ENCODE measurements at regions not wholly inside any gene's neighbourhood (a gene's known extent, or its start where the extent isn't known, plus 50 kb on each side); places are given as distances from the start of the nearest gene placed in this dataset.

DNA sequence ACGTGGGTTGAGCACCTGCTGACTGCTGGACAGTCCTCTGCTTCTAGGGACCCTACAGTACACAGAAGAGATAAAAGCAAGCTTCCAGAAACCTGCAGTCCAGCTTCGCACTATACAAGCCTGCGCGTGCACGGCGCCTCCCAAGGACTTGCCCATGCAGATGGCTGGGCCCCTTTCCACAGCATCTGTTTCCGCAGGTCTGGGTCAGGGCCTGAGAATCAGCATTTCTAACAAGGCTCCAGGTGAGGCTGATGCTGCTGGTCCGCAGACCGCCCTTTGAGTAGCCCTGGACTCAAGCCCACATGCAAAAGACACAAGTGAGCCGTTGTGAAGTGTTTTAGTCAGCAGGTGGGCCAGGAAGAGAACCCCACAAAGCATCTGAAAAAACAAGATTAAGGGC, 133.1 kb downstream of the HSD17B3 start:
- TF ChIP-seq, protein P1, sequence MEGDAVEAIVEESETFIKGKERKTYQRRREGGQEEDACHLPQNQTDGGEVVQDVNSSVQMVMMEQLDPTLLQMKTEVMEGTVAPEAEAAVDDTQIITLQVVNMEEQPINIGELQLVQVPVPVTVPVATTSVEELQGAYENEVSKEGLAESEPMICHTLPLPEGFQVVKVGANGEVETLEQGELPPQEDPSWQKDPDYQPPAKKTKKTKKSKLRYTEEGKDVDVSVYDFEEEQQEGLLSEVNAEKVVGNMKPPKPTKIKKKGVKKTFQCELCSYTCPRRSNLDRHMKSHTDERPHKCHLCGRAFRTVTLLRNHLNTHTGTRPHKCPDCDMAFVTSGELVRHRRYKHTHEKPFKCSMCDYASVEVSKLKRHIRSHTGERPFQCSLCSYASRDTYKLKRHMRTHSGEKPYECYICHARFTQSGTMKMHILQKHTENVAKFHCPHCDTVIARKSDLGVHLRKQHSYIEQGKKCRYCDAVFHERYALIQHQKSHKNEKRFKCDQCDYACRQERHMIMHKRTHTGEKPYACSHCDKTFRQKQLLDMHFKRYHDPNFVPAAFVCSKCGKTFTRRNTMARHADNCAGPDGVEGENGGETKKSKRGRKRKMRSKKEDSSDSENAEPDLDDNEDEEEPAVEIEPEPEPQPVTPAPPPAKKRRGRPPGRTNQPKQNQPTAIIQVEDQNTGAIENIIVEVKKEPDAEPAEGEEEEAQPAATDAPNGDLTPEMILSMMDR (IDR thresholded peaks at IDR 0.05): no peak
- DNase-seq: no peak
- no peaks in the 10 kb centered on the region for H3K9me3 Mint-ChIP-seq
- H3K36me3 Mint-ChIP-seq (ENCODE audit: low read depth): no peaks in the 10 kb centered on the region
- peaks cover 36% of the 10 kb centered on the region for H3K27me3 Mint-ChIP-seq (ENCODE audit: insufficient read depth)
- H3K27ac Mint-ChIP-seq: no peak overlapping the region
- H3K4me3 Mint-ChIP-seq: no peak overlapping the region
- H3K4me1 Mint-ChIP-seq (ENCODE audit: low read depth): no peaks in the 10 kb centered on the region

DNA sequence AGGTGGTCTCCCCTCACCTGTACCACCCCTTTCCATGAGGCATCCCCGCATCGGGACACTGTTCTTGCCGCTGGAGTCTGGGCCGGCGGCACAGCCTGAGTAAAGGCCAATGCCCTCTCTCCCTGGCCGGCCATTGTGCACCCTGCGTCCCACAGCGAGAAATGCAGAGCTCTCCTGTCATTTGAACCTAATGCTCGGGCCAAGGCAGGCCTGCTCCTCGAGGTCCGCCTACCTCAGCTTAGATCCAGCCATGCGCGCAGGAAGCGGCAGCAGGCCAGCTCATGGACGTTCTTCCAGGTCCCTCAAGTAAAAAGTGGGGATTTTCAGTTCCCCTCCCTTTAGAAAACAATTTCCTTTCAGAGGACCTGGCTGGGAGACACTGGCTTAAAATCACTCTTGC, 135.0 kb downstream of the HSD17B3 start:
- Mint-ChIP-seq H3K4me3 (no peak overlapping the region), H3K9me3 (peaks cover 3% of the 10 kb centered on the region; the same call in 1 of the 2 replicates), H3K27ac (no peak overlapping the region)

DNA sequence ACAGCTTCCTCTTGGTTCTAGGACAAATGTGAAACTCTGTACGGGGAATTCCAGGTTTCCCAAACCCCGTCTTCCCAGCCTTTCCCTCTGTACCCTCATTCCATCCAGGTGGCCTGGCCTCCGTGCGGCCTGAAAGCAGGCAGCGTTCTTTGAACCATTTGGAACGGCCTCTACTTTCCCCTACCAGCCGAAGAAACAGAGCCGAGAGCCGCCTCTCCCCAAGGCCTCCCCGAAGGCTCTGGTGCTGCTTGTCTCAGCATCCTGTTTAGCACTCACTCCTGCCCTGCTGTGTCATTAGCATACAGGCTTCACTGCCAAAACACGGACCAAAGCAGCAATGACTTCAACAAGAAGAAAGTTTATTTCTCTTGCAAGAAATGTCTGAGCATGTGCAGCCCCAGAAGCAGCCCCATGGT, 137.7 kb downstream of the HSD17B3 start:
- Mint-ChIP-seq H3K9me3 (peaks cover 5% of the 10 kb centered on the region; the same call in 1 of the 2 replicates), H3K27ac (no peak overlapping the region), H3K27me3 (ENCODE audit: insufficient read depth) (peaks cover 34% of the 10 kb centered on the region), H3K4me3 (no peak overlapping the region), H3K36me3 (ENCODE audit: low read depth) (no peaks in the 10 kb centered on the region), H3K4me1 (ENCODE audit: low read depth) (peaks cover under 1% of the 10 kb centered on the region; the same call in 1 of the 2 replicates)
- TF ChIP-seq, protein P1 (IDR thresholded peaks at IDR 0.05): no peak
- DNase-seq: no peak

More for the DNA sequence above, 135.0 kb downstream of the HSD17B3 start:
- peaks cover 38% of the 10 kb centered on the region for H3K27me3 Mint-ChIP-seq (ENCODE audit: insufficient read depth)
- TF ChIP-seq, protein P1 (IDR thresholded peaks at IDR 0.05): no peak
- no peaks in the 10 kb centered on the region; the same call in 1 of the 2 replicates for H3K4me1 Mint-ChIP-seq (ENCODE audit: low read depth)
- no peak for DNase-seq
- H3K36me3 Mint-ChIP-seq (ENCODE audit: low read depth): no peaks in the 10 kb centered on the region

DNA sequence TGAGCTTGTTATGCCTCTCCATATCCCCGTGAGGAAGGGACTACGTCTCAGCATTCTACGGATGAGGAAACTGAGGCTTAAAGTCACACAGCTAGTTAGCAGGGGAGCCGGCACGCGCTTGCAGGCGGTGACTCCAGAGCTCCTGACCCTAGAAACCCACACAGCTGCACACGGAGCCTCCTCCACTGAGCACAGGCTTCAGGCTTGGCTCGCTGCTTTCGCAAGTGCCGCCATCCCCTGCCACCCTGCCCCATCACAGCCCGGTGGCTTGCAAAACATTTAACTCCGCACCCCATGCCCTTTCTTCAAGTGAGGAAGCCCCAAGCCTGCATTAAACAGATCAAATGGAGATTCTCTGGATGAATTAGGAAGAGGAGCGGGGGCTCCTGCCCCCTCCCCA, 138.3 kb downstream of the HSD17B3 start:
- Mint-ChIP-seq H3K27me3 (ENCODE audit: insufficient read depth) (peaks cover 32% of the 10 kb centered on the region), H3K4me1 (ENCODE audit: low read depth) (peaks cover 6% of the 10 kb centered on the region; the same call in 1 of the 2 replicates), H3K4me3 (no peak overlapping the region), H3K27ac (no peak overlapping the region), H3K9me3 (peaks cover 5% of the 10 kb centered on the region; the same call in 1 of the 2 replicates), H3K36me3 (ENCODE audit: low read depth) (no peaks in the 10 kb centered on the region)
- no peak for DNase-seq
- TF ChIP-seq, protein P1 (IDR thresholded peaks at IDR 0.05): no peak

DNA sequence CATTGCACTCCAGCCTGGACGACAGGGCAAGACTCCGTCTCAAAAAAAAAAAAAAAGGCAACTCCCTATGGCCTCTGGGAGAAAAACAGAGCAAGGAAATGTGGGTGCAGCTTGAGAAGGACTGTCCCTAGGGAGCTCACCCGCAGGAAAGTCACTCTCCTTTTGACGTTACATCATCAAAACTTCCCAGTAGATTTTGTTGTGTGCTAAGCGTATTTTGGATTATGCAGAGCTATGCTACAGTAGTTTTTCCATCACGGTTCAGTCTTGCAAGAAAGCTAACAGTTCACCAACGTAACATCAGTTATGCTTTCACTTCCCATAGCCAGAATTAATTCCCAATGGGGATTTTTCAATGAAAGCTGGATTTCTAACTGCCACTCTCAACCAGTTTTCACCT, 138.8 kb downstream of the HSD17B3 start:
- Mint-ChIP-seq H3K27ac (no peak overlapping the region), H3K4me3 (no peak overlapping the region), H3K27me3 (ENCODE audit: insufficient read depth) (peaks cover 33% of the 10 kb centered on the region), H3K9me3 (peaks cover 5% of the 10 kb centered on the region; the same call in 1 of the 2 replicates), H3K36me3 (ENCODE audit: low read depth) (no peaks in the 10 kb centered on the region), H3K4me1 (ENCODE audit: low read depth) (peaks cover 9% of the 10 kb centered on the region; the same call in 1 of the 2 replicates)
- DNase-seq: no peak
- TF ChIP-seq, protein P1 (IDR thresholded peaks at IDR 0.05): no peak
